NCI-H2227 treated with DMSO at 0.1 percent for 48 hours (cell line): ENCODE measurements at regions not wholly inside any gene's neighbourhood (a gene's known extent, or its start where the extent isn't known, plus 50 kb on each side); places are given as distances from the start of the nearest gene placed in this dataset.

Source experiments
- DNase-seq: peaks from one replicate; lab custom pipeline; 2025; lab: John Stamatoyannopoulos, UW

GRCh38 chr2:138441916-138442315 is 59.7 kb upstream of the SPOPL start:
- no peak for DNase-seq

- DNase-seq = no peak
Measured at GRCh38 chr2:138444411-138444810, 57.2 kb upstream of the SPOPL start.

- no peak for DNase-seq
Measured at GRCh38 chr2:138445227-138445626, 56.3 kb upstream of the SPOPL start.

GRCh38 chr2:138446043-138446442 is 55.5 kb upstream of the SPOPL start:
- DNase-seq = no peak

GRCh38 chr2:138447889-138448570 is 53.5 kb upstream of the SPOPL start:
- DNase-seq = no peak
